HEK293T (cell line): ENCODE measurements at regions not wholly inside any gene's neighbourhood (a gene's known extent, or its start where the extent isn't known, plus 50 kb on each side); places are given as distances from the start of the nearest gene placed in this dataset.

Source experiments
- ARNT ChIP-seq: fragments of 450-650 bp; IDR thresholded peaks from 2 replicates; pipeline ENCODE4 v1.6.1; 2017; ENCODE audit warnings: mild to moderate bottlenecking
- BHLHE40 ChIP-seq: fragments of 450-650 bp; IDR thresholded peaks from 2 replicates; pipeline ENCODE4 v1.6.1; 2016; ENCODE audit warnings: mild to moderate bottlenecking, moderate library complexity, borderline replicate concordance
- CTBP1 ChIP-seq: fragments of 450-650 bp; IDR thresholded peaks from 2 replicates; pipeline ENCODE4 v1.6.1; 2016; ENCODE audit warnings: borderline replicate concordance
- ELF4 ChIP-seq: fragments of 450-650 bp; IDR thresholded peaks from 2 replicates; pipeline ENCODE4 v1.6.1; 2017; ENCODE audit warnings: antibody characterized with exemption
- FOXK2 ChIP-seq: fragments of 450-650 bp; IDR thresholded peaks from 2 replicates; pipeline ENCODE4 v1.6.1; 2016; ENCODE audit warnings: mild to moderate bottlenecking
- FOXM1 ChIP-seq: fragments of 450-650 bp; IDR thresholded peaks from 2 replicates; pipeline ENCODE4 v1.6.1; 2017; ENCODE audit warnings: mild to moderate bottlenecking, borderline replicate concordance
- HDGF ChIP-seq: fragments of 450-650 bp; IDR thresholded peaks from 2 replicates; pipeline ENCODE4 v1.6.1; 2017; ENCODE audit warnings: antibody characterized with exemption, borderline replicate concordance
- NFRKB ChIP-seq: fragments of 450-650 bp; IDR thresholded peaks from 2 replicates; pipeline ENCODE4 v1.6.1; 2016; ENCODE audit warnings: mild to moderate bottlenecking, moderate library complexity
- SP1 ChIP-seq: fragments of 450-650 bp; IDR thresholded peaks from 2 replicates; pipeline ENCODE4 v1.6.1; 2017
- SUZ12 ChIP-seq: fragments of 450-650 bp; IDR thresholded peaks from 2 replicates; pipeline ENCODE4 v1.6.1; 2016; ENCODE audit warnings: mild to moderate bottlenecking
- TARDBP ChIP-seq: fragments of 450-650 bp; IDR thresholded peaks from 2 replicates; pipeline ENCODE4 v1.6.1; 2016
- TF ChIP-seq, protein P1 (sequence below): fragments of 450-650 bp; IDR thresholded peaks from 2 replicates; pipeline ENCODE4 v1.6.1; 2016

- TF ChIP-seq TARDBP (no peak), SP1 (no peak), CTBP1 (no peak), BHLHE40 (no peak), FOXK2 (no peak), ARNT (no peak), ELF4 (no peak), SUZ12 (no peak), FOXM1 (no peak), HDGF (no peak), NFRKB (no peak)
- TF ChIP-seq, protein P1, sequence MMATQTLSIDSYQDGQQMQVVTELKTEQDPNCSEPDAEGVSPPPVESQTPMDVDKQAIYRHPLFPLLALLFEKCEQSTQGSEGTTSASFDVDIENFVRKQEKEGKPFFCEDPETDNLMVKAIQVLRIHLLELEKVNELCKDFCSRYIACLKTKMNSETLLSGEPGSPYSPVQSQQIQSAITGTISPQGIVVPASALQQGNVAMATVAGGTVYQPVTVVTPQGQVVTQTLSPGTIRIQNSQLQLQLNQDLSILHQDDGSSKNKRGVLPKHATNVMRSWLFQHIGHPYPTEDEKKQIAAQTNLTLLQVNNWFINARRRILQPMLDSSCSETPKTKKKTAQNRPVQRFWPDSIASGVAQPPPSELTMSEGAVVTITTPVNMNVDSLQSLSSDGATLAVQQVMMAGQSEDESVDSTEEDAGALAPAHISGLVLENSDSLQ = no peak
These were observed 535.1 kb upstream of the NR2F2 start for GRCh38 chr15:95795386-95795785.
